ENCODE measurements at regions not wholly inside any gene's neighbourhood (a gene's known extent, or its start where the extent isn't known, plus 50 kb on each side); places are given as distances from the start of the nearest gene placed in this dataset.
"Not testable (repeated sequence)": the region's sequence is repeated elsewhere in the genome, so short reads cannot be mapped to it uniquely, and the experiment has no call there.

DNA sequence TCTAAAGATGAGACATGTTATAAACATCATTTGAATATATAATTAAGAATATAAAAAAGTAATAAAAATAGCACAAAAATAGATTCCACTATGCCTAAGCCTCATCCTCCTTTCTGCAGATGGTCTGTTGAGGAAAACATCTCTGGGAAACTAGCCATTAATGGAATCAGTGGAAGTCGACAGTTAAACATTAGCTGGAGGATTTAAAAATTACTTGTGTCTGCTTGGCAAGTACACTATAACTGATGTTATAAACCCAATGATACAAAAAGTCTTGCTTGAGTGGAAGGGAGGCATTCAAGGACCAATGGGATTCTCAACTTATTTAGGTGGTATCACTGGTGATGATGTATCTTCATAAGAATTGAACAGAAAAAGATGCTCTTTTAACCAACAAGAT lies 1598.3 kb downstream of the PCDH18 start:
- H3K27ac ChIP-seq, result no peak overlapping the region
- no peaks in the 10 kb centered on the region for H3K27me3 ChIP-seq
- 65 to 80% (median 71%) methylated on average over 1 of the region's 1 CpG for WGBS, 4 donors
- H3K9me3 ChIP-seq (replicated peaks in 1 of 3), result no peaks in the 10 kb centered on the region
- DNase-seq, result no peak
- no peaks in the 10 kb centered on the region for H3K4me1 ChIP-seq (replicated peaks in 1 of 2)
- intact Hi-C loops (cut with DNase I), result no loop called here
- TF ChIP-seq, protein P1, sequence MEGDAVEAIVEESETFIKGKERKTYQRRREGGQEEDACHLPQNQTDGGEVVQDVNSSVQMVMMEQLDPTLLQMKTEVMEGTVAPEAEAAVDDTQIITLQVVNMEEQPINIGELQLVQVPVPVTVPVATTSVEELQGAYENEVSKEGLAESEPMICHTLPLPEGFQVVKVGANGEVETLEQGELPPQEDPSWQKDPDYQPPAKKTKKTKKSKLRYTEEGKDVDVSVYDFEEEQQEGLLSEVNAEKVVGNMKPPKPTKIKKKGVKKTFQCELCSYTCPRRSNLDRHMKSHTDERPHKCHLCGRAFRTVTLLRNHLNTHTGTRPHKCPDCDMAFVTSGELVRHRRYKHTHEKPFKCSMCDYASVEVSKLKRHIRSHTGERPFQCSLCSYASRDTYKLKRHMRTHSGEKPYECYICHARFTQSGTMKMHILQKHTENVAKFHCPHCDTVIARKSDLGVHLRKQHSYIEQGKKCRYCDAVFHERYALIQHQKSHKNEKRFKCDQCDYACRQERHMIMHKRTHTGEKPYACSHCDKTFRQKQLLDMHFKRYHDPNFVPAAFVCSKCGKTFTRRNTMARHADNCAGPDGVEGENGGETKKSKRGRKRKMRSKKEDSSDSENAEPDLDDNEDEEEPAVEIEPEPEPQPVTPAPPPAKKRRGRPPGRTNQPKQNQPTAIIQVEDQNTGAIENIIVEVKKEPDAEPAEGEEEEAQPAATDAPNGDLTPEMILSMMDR (IDR thresholded peaks at IDR 0.05), result no peak
- TF ChIP-seq POLR2A (IDR thresholded peaks at IDR 0.05), result no peak
- no peaks in the 10 kb centered on the region for H3K36me3 ChIP-seq (replicated peaks in 1 of 2)
- H3K4me3 ChIP-seq, result no peak overlapping the region

DNA sequence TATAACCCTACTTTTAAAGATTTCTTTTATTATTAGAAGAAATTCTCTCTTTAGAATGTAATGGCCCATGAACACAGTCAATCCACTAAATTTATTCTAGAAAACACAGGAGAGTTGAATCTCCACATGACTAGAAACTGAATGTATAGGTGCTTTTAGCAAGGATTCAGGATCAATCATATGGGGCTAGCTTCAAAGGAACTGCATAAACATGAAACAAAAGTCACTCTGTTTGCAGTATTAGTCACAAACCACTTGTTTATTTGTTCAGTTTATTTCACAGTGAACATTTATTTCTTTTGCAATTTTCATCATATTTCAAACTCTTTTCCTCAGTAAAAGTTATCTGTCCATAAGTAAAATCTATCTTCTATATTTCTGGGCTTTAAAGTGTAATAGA lies 1604.6 kb downstream of the PCDH18 start:
- Histone ChIP-seq H3K27ac (no peak overlapping the region), H3K4me1 (replicated peaks in 1 of 2) (no peaks in the 10 kb centered on the region), H3K36me3 (replicated peaks in 1 of 2) (no peaks in the 10 kb centered on the region), H3K27me3 (no peaks in the 10 kb centered on the region), H3K4me3 (no peak overlapping the region), H3K9me3 (replicated peaks in 1 of 3) (no peaks in the 10 kb centered on the region)
- intact Hi-C loops (cut with DNase I), result no loop called here
- no peak for DNase-seq
- no peak for TF ChIP-seq POLR2A (IDR thresholded peaks at IDR 0.05)
- TF ChIP-seq, protein P1 (IDR thresholded peaks at IDR 0.05), result no peak

DNA sequence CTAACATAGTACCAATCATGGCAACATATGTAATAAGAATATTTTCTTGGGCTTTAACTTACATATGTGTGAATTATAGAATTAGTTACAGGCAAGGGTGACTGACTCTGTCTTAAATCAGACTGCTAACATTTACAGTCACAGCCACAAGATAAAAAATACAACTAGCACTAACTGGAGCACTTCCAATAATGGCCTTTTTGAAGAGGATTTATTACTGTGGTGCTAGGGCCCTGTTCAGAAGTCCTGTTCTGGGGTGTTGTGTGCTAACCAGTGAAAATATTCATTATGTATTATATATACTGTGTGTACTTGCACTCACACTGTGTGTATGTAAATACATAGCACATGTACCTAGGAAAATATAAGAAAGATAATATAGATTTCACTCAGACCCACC lies 1611.2 kb downstream of the PCDH18 start:
- H3K27me3 ChIP-seq, result no peaks in the 10 kb centered on the region
- H3K4me3 ChIP-seq, result no peak overlapping the region
- TF ChIP-seq, protein P1 (IDR thresholded peaks at IDR 0.05), result no peak
- no peaks in the 10 kb centered on the region for H3K9me3 ChIP-seq (replicated peaks in 1 of 3)
- intact Hi-C loops (cut with DNase I), result no loop called here
- H3K27ac ChIP-seq, result no peak overlapping the region
- no peaks in the 10 kb centered on the region for H3K4me1 ChIP-seq (replicated peaks in 1 of 2)
- no peaks in the 10 kb centered on the region for H3K36me3 ChIP-seq (replicated peaks in 1 of 2)
- no peak for DNase-seq

DNA sequence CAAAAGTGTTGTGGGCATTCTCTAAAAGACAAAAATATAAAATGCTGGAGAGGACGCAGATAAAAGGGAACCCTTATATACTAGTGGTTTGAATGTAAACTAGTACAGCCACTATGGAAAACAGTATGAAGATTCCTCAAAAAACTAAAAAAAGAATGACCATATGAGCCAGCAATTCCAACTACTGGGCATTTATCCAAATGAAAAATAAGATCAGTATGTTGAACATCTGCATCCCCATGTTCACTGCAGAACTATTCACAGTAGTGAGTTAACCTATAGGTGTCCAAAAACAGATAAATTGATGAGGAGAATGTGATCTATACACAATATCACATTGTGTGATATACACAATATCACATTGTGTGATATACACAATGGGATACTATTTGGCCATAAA lies 1615.3 kb downstream of the PCDH18 start:
- Histone ChIP-seq H3K27ac (no peak overlapping the region), H3K27me3 (no peaks in the 10 kb centered on the region), H3K4me1 (replicated peaks in 1 of 2) (no peaks in the 10 kb centered on the region), H3K4me3 (no peak overlapping the region), H3K9me3 (replicated peaks in 1 of 3) (no peaks in the 10 kb centered on the region), H3K36me3 (replicated peaks in 1 of 2) (no peaks in the 10 kb centered on the region)
- 62 to 83% (median 70%) methylated on average over 1 of the region's 1 CpG for WGBS, 4 donors
- no peak for DNase-seq
- intact Hi-C loops (cut with DNase I), result no loop called here
- TF ChIP-seq, protein P1 (IDR thresholded peaks at IDR 0.05), result no peak
- no peak for TF ChIP-seq POLR2A (IDR thresholded peaks at IDR 0.05)

DNA sequence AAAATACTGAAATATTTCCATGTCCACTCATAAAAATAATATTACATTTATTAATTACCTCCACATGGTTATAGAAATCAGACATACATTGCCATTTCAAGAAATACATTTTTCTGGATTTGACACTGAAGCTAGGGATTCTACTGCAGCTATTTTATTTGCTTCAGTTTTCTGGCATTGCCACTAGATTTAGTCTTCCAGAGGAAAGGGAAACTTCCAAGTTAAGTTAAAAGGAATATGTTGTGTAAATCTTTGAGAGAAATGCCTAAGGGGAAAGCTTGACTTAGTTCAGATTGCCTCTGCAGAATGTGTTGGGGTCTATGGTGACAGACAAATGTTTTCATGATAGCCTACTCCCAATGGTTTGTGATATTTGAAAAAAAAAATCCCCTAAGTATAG lies 1631.3 kb downstream of the PCDH18 start:
- H3K9me3 ChIP-seq (replicated peaks in 1 of 3), result no peaks in the 10 kb centered on the region
- no peak overlapping the region for H3K27ac ChIP-seq
- H3K4me1 ChIP-seq (replicated peaks in 1 of 2), result no peaks in the 10 kb centered on the region
- TF ChIP-seq, protein P1 (IDR thresholded peaks at IDR 0.05), result no peak
- TF ChIP-seq POLR2A (IDR thresholded peaks at IDR 0.05), result no peak
- intact Hi-C loops (cut with DNase I), result no loop called here
- no peaks in the 10 kb centered on the region for H3K27me3 ChIP-seq
- no peaks in the 10 kb centered on the region for H3K36me3 ChIP-seq (replicated peaks in 1 of 2)
- no peak for DNase-seq
- no peak overlapping the region for H3K4me3 ChIP-seq

DNA sequence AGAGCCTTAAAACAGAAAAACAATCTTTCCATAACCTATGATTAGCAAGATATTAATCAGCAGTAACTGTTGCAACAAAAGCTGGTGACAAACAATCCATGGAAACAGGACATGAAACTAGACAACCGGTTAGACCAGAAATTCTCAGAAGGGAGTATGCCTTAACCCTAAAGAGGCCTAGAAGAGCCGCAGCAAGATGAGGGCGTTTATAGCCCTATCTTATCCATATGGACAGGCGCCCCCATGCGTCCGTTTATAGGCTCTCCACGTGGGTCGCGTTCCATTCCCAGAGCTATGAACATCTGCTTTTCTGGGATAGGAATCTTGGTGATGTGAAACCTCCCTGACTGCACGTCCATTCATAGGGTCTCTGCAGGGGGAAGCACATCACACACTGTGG lies 1662.7 kb upstream of the PABPC4L start:
- intact Hi-C loops (cut with DNase I); H3K4me3 ChIP-seq; H3K36me3 ChIP-seq (replicated peaks in 1 of 2); H3K9me3 ChIP-seq (replicated peaks in 1 of 3); DNase-seq; H3K27ac ChIP-seq; H3K4me1 ChIP-seq (replicated peaks in 1 of 2); H3K27me3 ChIP-seq: not testable (repeated sequence)
- WGBS, 4 donors, result 15 to 36% (median 33%) methylated on average over 10 of the region's 10 CpGs
